Mammary epithelial cell (primary cell): ENCODE measurements at regions not wholly inside any gene's neighbourhood (a gene's known extent, or its start where the extent isn't known, plus 50 kb on each side); places are given as distances from the start of the nearest gene placed in this dataset.

Experiments used
- EZH2 ChIP-seq: IDR thresholded peaks from 2 replicates; pipeline ENCODE4 v1.6.1; 2012; ENCODE audit warnings: low read length, inconsistent platforms, borderline replicate concordance
- TF ChIP-seq, protein P1 (sequence below), 2 donors: IDR thresholded peaks in 1 of 2; conservative IDR thresholded peaks in 1 of 2; 2 replicates each; pipeline ENCODE4 v1.5.1; 2011 to 2012; ENCODE audit warnings: inconsistent platforms in 2 of 2, low read length in 2 of 2, mild to moderate bottlenecking in 2 of 2, control low read depth in 1 of 2, low read depth in 1 of 2; ENCODE audit not compliant: insufficient read depth in 1 of 2; ENCODE audit errors: extremely low read depth in 1 of 2

- TF ChIP-seq, protein P1, sequence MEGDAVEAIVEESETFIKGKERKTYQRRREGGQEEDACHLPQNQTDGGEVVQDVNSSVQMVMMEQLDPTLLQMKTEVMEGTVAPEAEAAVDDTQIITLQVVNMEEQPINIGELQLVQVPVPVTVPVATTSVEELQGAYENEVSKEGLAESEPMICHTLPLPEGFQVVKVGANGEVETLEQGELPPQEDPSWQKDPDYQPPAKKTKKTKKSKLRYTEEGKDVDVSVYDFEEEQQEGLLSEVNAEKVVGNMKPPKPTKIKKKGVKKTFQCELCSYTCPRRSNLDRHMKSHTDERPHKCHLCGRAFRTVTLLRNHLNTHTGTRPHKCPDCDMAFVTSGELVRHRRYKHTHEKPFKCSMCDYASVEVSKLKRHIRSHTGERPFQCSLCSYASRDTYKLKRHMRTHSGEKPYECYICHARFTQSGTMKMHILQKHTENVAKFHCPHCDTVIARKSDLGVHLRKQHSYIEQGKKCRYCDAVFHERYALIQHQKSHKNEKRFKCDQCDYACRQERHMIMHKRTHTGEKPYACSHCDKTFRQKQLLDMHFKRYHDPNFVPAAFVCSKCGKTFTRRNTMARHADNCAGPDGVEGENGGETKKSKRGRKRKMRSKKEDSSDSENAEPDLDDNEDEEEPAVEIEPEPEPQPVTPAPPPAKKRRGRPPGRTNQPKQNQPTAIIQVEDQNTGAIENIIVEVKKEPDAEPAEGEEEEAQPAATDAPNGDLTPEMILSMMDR (conservative IDR thresholded peaks at IDR 0.05 in 1 of 2, IDR thresholded peaks at IDR 0.05 in 1 of 2; ENCODE audit: extremely low read depth in 1 of 2, insufficient read depth in 1 of 2, low read depth in 1 of 2, low read length in 2 of 2) = no peak
- no peak for TF ChIP-seq EZH2
These were observed 84.6 kb downstream of the LRATD1 start for GRCh38 chr2:14717131-14717530.
